ENCODE measurements at regions not wholly inside any gene's neighbourhood (a gene's known extent, or its start where the extent isn't known, plus 50 kb on each side); places are given as distances from the start of the nearest gene placed in this dataset.
A peak's percentile ranks its signal among the peaks of the same experiment; 100 is the strongest.

- no peaks in the 10 kb centered on the region for H3K9me3 ChIP-seq (ENCODE audit: control insufficient read depth, low read length)
- H3K4me3 ChIP-seq (ENCODE audit: low read length): no peak overlapping the region
- H3K4me1 ChIP-seq (ENCODE audit: control insufficient read depth, insufficient read depth, low read length): no peaks in the 10 kb centered on the region
- no peaks in the 10 kb centered on the region for H3K27me3 ChIP-seq (replicated peaks; ENCODE audit: control insufficient read depth, insufficient read depth, low read length)
- peak; percentile 71 for DNase-seq (ENCODE audit: low read depth)
- H3K9ac ChIP-seq (ENCODE audit: low read length): no peak overlapping the region
- H3K36me3 ChIP-seq (ENCODE audit: control insufficient read depth, insufficient read depth, low read length, severe bottlenecking): no peaks in the 10 kb centered on the region
Observed at GRCh38 chr6:28747631-28748157, 176.1 kb downstream of the TRIM27 start.

GRCh38 chr6:28748192-28748591 is 175.6 kb downstream of the TRIM27 start:
- Histone ChIP-seq H3K9ac (ENCODE audit: low read length) (no peak overlapping the region), H3K4me3 (ENCODE audit: low read length) (no peak overlapping the region), H3K27me3 (replicated peaks; ENCODE audit: control insufficient read depth, insufficient read depth, low read length) (no peaks in the 10 kb centered on the region), H3K36me3 (ENCODE audit: control insufficient read depth, insufficient read depth, low read length, severe bottlenecking) (no peaks in the 10 kb centered on the region), H3K4me1 (ENCODE audit: control insufficient read depth, insufficient read depth, low read length) (no peaks in the 10 kb centered on the region), H3K9me3 (ENCODE audit: control insufficient read depth, low read length) (no peaks in the 10 kb centered on the region)
- no peak for DNase-seq (ENCODE audit: low read depth)

GRCh38 chr6:28750926-28751458 is 172.8 kb downstream of the TRIM27 start:
- DNase-seq (ENCODE audit: low read depth): no peak
- no peaks in the 10 kb centered on the region for H3K36me3 ChIP-seq (ENCODE audit: control insufficient read depth, insufficient read depth, low read length, severe bottlenecking)
- H3K9me3 ChIP-seq (ENCODE audit: control insufficient read depth, low read length): no peaks in the 10 kb centered on the region
- no peaks in the 10 kb centered on the region for H3K4me1 ChIP-seq (ENCODE audit: control insufficient read depth, insufficient read depth, low read length)
- no peak overlapping the region for H3K9ac ChIP-seq (ENCODE audit: low read length)
- H3K4me3 ChIP-seq (ENCODE audit: low read length): no peak overlapping the region
- no peaks in the 10 kb centered on the region for H3K27me3 ChIP-seq (replicated peaks; ENCODE audit: control insufficient read depth, insufficient read depth, low read length)

DNA sequence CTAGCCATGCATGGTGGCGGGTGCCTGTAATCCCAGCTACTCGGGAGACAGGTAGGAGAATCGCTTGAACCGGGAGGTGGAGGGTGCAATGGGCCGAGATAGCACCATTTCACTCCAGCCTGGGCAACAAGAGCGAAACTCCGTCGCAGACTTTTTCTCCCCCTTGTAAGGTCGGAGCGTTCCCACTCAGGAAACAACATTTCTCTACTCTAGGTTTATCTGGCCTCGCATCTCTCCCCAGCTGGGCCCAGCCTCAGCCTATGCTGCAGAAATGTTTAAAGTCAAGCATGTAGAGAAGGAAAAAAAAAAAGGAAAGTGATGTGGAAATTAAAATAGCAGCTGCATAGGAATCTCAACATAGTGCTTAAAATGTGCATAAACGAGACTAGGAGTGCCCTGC is 172.3 kb downstream of the TRIM27 start:
- no peak for DNase-seq (ENCODE audit: low read depth)
- no peaks in the 10 kb centered on the region for H3K4me1 ChIP-seq (ENCODE audit: control insufficient read depth, insufficient read depth, low read length)
- no peaks in the 10 kb centered on the region for H3K9me3 ChIP-seq (ENCODE audit: control insufficient read depth, low read length)
- H3K4me3 ChIP-seq (ENCODE audit: low read length): no peak overlapping the region
- no peaks in the 10 kb centered on the region for H3K36me3 ChIP-seq (ENCODE audit: control insufficient read depth, insufficient read depth, low read length, severe bottlenecking)
- H3K9ac ChIP-seq (ENCODE audit: low read length): no peak overlapping the region
- no peaks in the 10 kb centered on the region for H3K27me3 ChIP-seq (replicated peaks; ENCODE audit: control insufficient read depth, insufficient read depth, low read length)

DNA sequence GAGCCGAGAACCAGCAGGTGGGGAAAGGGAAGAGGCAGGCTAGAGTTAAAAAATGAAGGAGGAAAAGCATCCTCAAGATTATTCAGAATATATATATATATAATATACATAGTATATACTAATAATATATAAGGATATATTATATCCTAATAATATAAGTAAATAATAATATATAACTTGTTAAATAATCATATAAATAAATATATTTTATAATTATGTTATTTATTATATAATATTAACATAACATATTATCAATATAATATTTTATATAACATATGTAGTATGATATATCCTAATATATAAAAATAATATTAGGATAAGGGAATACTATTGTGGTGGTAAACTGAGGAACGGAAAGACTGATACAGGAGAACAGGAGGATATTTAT is 171.8 kb downstream of the TRIM27 start:
- no peaks in the 10 kb centered on the region for H3K27me3 ChIP-seq (replicated peaks; ENCODE audit: control insufficient read depth, insufficient read depth, low read length)
- H3K4me1 ChIP-seq (ENCODE audit: control insufficient read depth, insufficient read depth, low read length): no peaks in the 10 kb centered on the region
- no peaks in the 10 kb centered on the region for H3K9me3 ChIP-seq (ENCODE audit: control insufficient read depth, low read length)
- H3K4me3 ChIP-seq (ENCODE audit: low read length): no peak overlapping the region
- DNase-seq (ENCODE audit: low read depth): no peak
- no peaks in the 10 kb centered on the region for H3K36me3 ChIP-seq (ENCODE audit: control insufficient read depth, insufficient read depth, low read length, severe bottlenecking)
- no peak overlapping the region for H3K9ac ChIP-seq (ENCODE audit: low read length)

- H3K4me3 ChIP-seq (ENCODE audit: low read length): no peak overlapping the region
- H3K27me3 ChIP-seq (replicated peaks; ENCODE audit: control insufficient read depth, insufficient read depth, low read length): no peaks in the 10 kb centered on the region
- DNase-seq (ENCODE audit: low read depth): peak; percentile 41
Observed at GRCh38 chr6:28757429-28758045, 166.2 kb downstream of the TRIM27 start.

GRCh38 chr6:28758046-28758817 is 165.6 kb downstream of the TRIM27 start:
- no peak overlapping the region for H3K9ac ChIP-seq (ENCODE audit: low read length)
- no peaks in the 10 kb centered on the region for H3K27me3 ChIP-seq (replicated peaks; ENCODE audit: control insufficient read depth, insufficient read depth, low read length)
- H3K36me3 ChIP-seq (ENCODE audit: control insufficient read depth, insufficient read depth, low read length, severe bottlenecking): no peaks in the 10 kb centered on the region
- H3K9me3 ChIP-seq (ENCODE audit: control insufficient read depth, low read length): no peaks in the 10 kb centered on the region
- H3K4me1 ChIP-seq (ENCODE audit: control insufficient read depth, insufficient read depth, low read length): no peaks in the 10 kb centered on the region
- H3K4me3 ChIP-seq (ENCODE audit: low read length): no peak overlapping the region
- DNase-seq (ENCODE audit: low read depth): peak; percentile 67

More at GRCh38 chr6:28757429-28758045, 166.2 kb downstream of the TRIM27 start:
- H3K36me3 ChIP-seq (ENCODE audit: control insufficient read depth, insufficient read depth, low read length, severe bottlenecking): no peaks in the 10 kb centered on the region
- no peaks in the 10 kb centered on the region for H3K4me1 ChIP-seq (ENCODE audit: control insufficient read depth, insufficient read depth, low read length)
- H3K9ac ChIP-seq (ENCODE audit: low read length): no peak overlapping the region
- H3K9me3 ChIP-seq (ENCODE audit: control insufficient read depth, low read length): no peaks in the 10 kb centered on the region

DNA sequence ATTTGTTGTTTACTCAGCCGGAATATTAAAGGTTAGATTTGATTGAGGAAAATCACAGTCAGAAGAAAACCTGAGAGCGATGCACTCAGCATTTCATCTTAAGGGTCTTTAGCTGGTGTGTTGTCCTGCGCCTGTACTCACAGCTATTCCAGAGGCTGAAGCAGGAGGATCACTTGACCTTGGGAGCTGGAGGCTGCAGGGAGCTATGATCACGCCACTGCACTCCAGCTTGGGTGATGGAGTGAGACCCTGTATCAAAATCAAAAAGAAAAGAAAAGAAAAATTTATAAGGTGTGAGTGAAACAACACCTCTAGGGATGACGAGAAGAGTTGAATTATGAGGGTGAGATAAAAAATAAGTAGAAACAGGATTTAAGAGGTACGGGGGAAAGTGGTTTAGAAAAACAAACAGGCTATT is 165.0 kb downstream of the TRIM27 start:
- no peaks in the 10 kb centered on the region for H3K36me3 ChIP-seq (ENCODE audit: control insufficient read depth, insufficient read depth, low read length, severe bottlenecking)
- H3K4me3 ChIP-seq (ENCODE audit: low read length): no peak overlapping the region
- no peak for DNase-seq (ENCODE audit: low read depth)
- H3K27me3 ChIP-seq (replicated peaks; ENCODE audit: control insufficient read depth, insufficient read depth, low read length): no peaks in the 10 kb centered on the region
- no peaks in the 10 kb centered on the region for H3K4me1 ChIP-seq (ENCODE audit: control insufficient read depth, insufficient read depth, low read length)
- no peaks in the 10 kb centered on the region for H3K9me3 ChIP-seq (ENCODE audit: control insufficient read depth, low read length)
- no peak overlapping the region for H3K9ac ChIP-seq (ENCODE audit: low read length)

DNA sequence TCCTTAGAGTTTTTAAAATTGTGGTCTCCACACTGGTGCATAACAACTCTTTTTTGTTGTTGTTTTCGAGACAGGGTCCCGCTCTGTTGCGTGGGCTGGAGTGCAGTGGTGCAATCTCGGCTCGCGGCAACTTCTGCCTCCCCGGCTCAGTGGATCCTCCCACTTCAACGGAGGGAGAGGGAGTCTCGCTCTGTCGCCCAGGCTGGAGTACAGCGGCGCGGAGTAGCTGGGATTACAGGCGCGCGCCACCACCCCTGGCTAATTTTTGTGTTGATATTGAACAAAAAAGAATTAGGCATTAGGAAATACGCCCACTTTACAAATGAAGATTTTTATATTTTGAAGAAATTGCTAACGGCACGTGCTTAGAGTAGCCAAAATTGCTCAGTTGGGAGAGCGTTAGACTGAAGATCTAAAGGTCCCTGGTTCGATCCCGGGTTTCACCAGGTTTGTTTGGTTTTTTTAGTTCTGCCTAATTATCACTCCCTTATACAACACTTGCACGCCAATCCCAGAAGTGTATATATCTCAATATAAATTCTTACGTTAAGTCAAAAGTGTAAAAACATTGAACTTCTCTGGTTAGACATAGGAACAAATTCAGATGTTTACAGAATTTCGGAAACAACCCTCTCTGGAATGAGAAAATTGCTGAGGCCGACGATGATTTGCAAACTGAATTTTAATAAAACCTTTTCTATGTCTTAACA is 159.6 kb downstream of the TRIM27 start:
- Histone ChIP-seq H3K27me3 (replicated peaks; ENCODE audit: control insufficient read depth, insufficient read depth, low read length) (peaks cover 36% of the 10 kb centered on the region), H3K36me3 (ENCODE audit: control insufficient read depth, insufficient read depth, low read length, severe bottlenecking) (no peaks in the 10 kb centered on the region), H3K4me1 (ENCODE audit: control insufficient read depth, insufficient read depth, low read length) (no peaks in the 10 kb centered on the region), H3K4me3 (ENCODE audit: low read length) (no peak overlapping the region), H3K9ac (ENCODE audit: low read length) (no peak overlapping the region), H3K9me3 (ENCODE audit: control insufficient read depth, low read length) (no peaks in the 10 kb centered on the region)
- peak; percentile 36 for DNase-seq (ENCODE audit: low read depth)

- no peaks in the 10 kb centered on the region for H3K4me1 ChIP-seq (ENCODE audit: control insufficient read depth, insufficient read depth, low read length)
- no peak for DNase-seq (ENCODE audit: low read depth)
- H3K36me3 ChIP-seq (ENCODE audit: control insufficient read depth, insufficient read depth, low read length, severe bottlenecking): no peaks in the 10 kb centered on the region
- H3K9ac ChIP-seq (ENCODE audit: low read length): no peak overlapping the region
- peaks cover 40% of the 10 kb centered on the region for H3K27me3 ChIP-seq (replicated peaks; ENCODE audit: control insufficient read depth, insufficient read depth, low read length)
- H3K9me3 ChIP-seq (ENCODE audit: control insufficient read depth, low read length): no peaks in the 10 kb centered on the region
- no peak overlapping the region for H3K4me3 ChIP-seq (ENCODE audit: low read length)
Observed at GRCh38 chr6:28764761-28765282, 159.0 kb downstream of the TRIM27 start.

DNA sequence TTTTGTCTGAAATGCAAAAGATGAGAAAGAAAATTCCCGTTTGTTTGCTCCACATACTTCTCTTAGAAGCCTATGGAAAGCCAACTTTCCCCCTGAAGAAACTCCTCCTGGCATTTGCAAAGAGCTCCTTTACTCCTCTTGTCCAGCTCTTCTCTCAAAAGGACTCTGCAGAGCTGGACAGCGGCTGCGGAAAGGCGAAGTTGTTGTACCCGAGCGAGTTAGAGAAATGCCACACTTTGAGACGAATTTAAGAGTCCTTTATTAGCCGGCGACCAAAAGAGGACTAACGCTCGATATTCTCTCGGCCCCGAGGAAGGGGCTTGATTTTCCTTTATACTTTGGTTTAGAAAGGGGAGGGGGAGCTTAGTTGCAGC is 157.8 kb downstream of the TRIM27 start:
- no peaks in the 10 kb centered on the region for H3K4me1 ChIP-seq (ENCODE audit: control insufficient read depth, insufficient read depth, low read length)
- no peak overlapping the region for H3K4me3 ChIP-seq (ENCODE audit: low read length)
- peaks cover 52% of the 10 kb centered on the region for H3K27me3 ChIP-seq (replicated peaks; ENCODE audit: control insufficient read depth, insufficient read depth, low read length)
- no peaks in the 10 kb centered on the region for H3K36me3 ChIP-seq (ENCODE audit: control insufficient read depth, insufficient read depth, low read length, severe bottlenecking)
- H3K9me3 ChIP-seq (ENCODE audit: control insufficient read depth, low read length): no peaks in the 10 kb centered on the region
- no peak overlapping the region for H3K9ac ChIP-seq (ENCODE audit: low read length)
- DNase-seq (ENCODE audit: low read depth): no peak

Data from adipocyte (in vitro differentiated cells).